Bronchial epithelial cell (primary cell): ENCODE measurements at regions not wholly inside any gene's neighbourhood (a gene's known extent, or its start where the extent isn't known, plus 50 kb on each side); places are given as distances from the start of the nearest gene placed in this dataset.

Experiments
- DNase-seq: peaks from one replicate; pipeline ENCODE4 v3.0.0-alpha.2; 2010; ENCODE audit warnings: low read depth
- FAIRE-seq: peaks from 2 replicates; lab custom pipeline; 2011; peaks lifted over from hg19 to GRCh38; lab: Jason Lieb, UNC
- H3K27me3 ChIP-seq: 2 replicates; pipeline ENCODE4 v1.5.1; 2011; ENCODE audit warnings: low read length; ENCODE audit not compliant: control insufficient read depth, insufficient read depth
- H3K36me3 ChIP-seq: 2 replicates; pipeline ENCODE4 v1.5.1; 2011; ENCODE audit warnings: low read length; ENCODE audit not compliant: control insufficient read depth, insufficient read depth
- H3K4me3 ChIP-seq: 2 replicates; pipeline ENCODE4 v1.5.1; 2011; ENCODE audit warnings: mild to moderate bottlenecking, low read depth, low read length, control low read depth
- TF ChIP-seq, protein P1 (sequence below): IDR thresholded peaks from 2 replicates; pipeline ENCODE4 v1.5.1; 2011; ENCODE audit warnings: mild to moderate bottlenecking, moderate library complexity, low read length, control low read depth, inconsistent platforms; ENCODE audit not compliant: insufficient read depth, severe bottlenecking

DNA sequence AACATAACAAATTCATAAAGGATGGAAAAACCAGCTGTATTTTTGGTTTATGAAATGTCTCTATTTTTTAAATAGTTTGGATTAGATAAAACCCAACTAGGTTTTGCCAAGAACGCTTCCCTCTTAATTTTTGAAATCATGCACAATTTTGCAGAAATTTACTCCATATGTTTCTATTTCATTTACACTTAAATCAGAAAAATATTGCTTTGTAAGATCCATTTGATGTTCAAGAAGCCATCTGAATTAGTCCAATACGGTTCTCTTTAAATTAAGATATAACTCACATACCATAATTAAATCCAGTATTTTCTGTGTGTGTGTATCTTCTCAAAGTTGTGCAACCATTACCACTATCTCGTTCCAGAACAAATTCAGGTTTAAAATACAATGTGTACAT lies 78.6 kb upstream of the FBXL7 start:
- Histone ChIP-seq H3K36me3 (no peaks in the 10 kb centered on the region), H3K4me3 (no peak overlapping the region), H3K27me3 (no peaks in the 10 kb centered on the region)
- TF ChIP-seq, protein P1, sequence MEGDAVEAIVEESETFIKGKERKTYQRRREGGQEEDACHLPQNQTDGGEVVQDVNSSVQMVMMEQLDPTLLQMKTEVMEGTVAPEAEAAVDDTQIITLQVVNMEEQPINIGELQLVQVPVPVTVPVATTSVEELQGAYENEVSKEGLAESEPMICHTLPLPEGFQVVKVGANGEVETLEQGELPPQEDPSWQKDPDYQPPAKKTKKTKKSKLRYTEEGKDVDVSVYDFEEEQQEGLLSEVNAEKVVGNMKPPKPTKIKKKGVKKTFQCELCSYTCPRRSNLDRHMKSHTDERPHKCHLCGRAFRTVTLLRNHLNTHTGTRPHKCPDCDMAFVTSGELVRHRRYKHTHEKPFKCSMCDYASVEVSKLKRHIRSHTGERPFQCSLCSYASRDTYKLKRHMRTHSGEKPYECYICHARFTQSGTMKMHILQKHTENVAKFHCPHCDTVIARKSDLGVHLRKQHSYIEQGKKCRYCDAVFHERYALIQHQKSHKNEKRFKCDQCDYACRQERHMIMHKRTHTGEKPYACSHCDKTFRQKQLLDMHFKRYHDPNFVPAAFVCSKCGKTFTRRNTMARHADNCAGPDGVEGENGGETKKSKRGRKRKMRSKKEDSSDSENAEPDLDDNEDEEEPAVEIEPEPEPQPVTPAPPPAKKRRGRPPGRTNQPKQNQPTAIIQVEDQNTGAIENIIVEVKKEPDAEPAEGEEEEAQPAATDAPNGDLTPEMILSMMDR: no peak
- DNase-seq: no peak
- no peak for FAIRE-seq

- Histone ChIP-seq H3K4me3 (no peak overlapping the region), H3K27me3 (no peaks in the 10 kb centered on the region), H3K36me3 (no peaks in the 10 kb centered on the region)
- TF ChIP-seq, protein P1: no peak
- DNase-seq: no peak
- FAIRE-seq: no peak
Observed at GRCh38 chr5:15420201-15420600, 79.8 kb upstream of the FBXL7 start.

- no peaks in the 10 kb centered on the region for H3K27me3 ChIP-seq
- H3K4me3 ChIP-seq: no peak overlapping the region
- H3K36me3 ChIP-seq: no peaks in the 10 kb centered on the region
- TF ChIP-seq, protein P1: no peak
- DNase-seq (no peak), FAIRE-seq (no peak)
Observed at GRCh38 chr5:15417156-15417555, 82.8 kb upstream of the FBXL7 start.

GRCh38 chr5:15406478-15406877 lies 93.5 kb upstream of the FBXL7 start:
- DNase-seq: no peak
- TF ChIP-seq, protein P1: no peak
- H3K27me3 ChIP-seq: no peaks in the 10 kb centered on the region
- FAIRE-seq: no peak
- no peaks in the 10 kb centered on the region for H3K36me3 ChIP-seq
- H3K4me3 ChIP-seq: no peak overlapping the region

GRCh38 chr5:15393146-15393545 lies 106.8 kb upstream of the FBXL7 start:
- no peak for FAIRE-seq
- DNase-seq: no peak
- H3K36me3 ChIP-seq: no peaks in the 10 kb centered on the region
- H3K27me3 ChIP-seq: no peaks in the 10 kb centered on the region
- H3K4me3 ChIP-seq: no peak overlapping the region
- TF ChIP-seq, protein P1: no peak

GRCh38 chr5:15391704-15392397 lies 108.1 kb upstream of the FBXL7 start:
- H3K27me3 ChIP-seq: no peaks in the 10 kb centered on the region
- H3K4me3 ChIP-seq: no peak overlapping the region
- DNase-seq (no peak), FAIRE-seq (no peak)
- TF ChIP-seq, protein P1: no peak
- H3K36me3 ChIP-seq: no peaks in the 10 kb centered on the region
